ENCODE measurements at regions not wholly inside any gene's neighbourhood (a gene's known extent, or its start where the extent isn't known, plus 50 kb on each side); places are given as distances from the start of the nearest gene placed in this dataset.

- no peak for DNase-seq (ENCODE audit: low read depth)
These were observed 149.9 kb upstream of the IRF2BP2 start for GRCh38 chr1:234759888-234760287.

- peak; percentile 49 for DNase-seq (ENCODE audit: low read depth)
These were observed 148.9 kb upstream of the IRF2BP2 start for GRCh38 chr1:234758851-234759250.

GRCh38 chr1:234756857-234757256 lies 146.9 kb upstream of the IRF2BP2 start:
- DNase-seq (ENCODE audit: low read depth) = no peak

- no peak for DNase-seq (ENCODE audit: low read depth)
These were observed 146.2 kb upstream of the IRF2BP2 start for GRCh38 chr1:234756066-234756774.

GRCh38 chr1:234755449-234755863 lies 145.5 kb upstream of the IRF2BP2 start:
- DNase-seq (ENCODE audit: low read depth) = no peak

- DNase-seq (ENCODE audit: low read depth) = no peak
These were observed 144.0 kb upstream of the IRF2BP2 start for GRCh38 chr1:234753979-234754378.

- no peak for DNase-seq (ENCODE audit: low read depth)
These were observed 142.9 kb upstream of the IRF2BP2 start for GRCh38 chr1:234752927-234753326.

- DNase-seq (ENCODE audit: low read depth) = no peak
These were observed 141.7 kb upstream of the IRF2BP2 start for GRCh38 chr1:234751678-234752077.

- no peak for DNase-seq (ENCODE audit: low read depth)
These were observed 141.1 kb upstream of the IRF2BP2 start for GRCh38 chr1:234750922-234751627.

GRCh38 chr1:234748713-234749112 lies 138.7 kb upstream of the IRF2BP2 start:
- no peak for DNase-seq (ENCODE audit: low read depth)

GRCh38 chr1:234748066-234748465 lies 138.1 kb upstream of the IRF2BP2 start:
- no peak for DNase-seq (ENCODE audit: low read depth)

GRCh38 chr1:234746798-234747196 lies 136.8 kb upstream of the IRF2BP2 start:
- no peak for DNase-seq (ENCODE audit: low read depth)

GRCh38 chr1:234745844-234746797 lies 136.1 kb upstream of the IRF2BP2 start:
- DNase-seq (ENCODE audit: low read depth) = no peak

- no peak for DNase-seq (ENCODE audit: low read depth)
These were observed 135.3 kb upstream of the IRF2BP2 start for GRCh38 chr1:234745276-234745675.

- DNase-seq (ENCODE audit: low read depth) = no peak
These were observed 134.0 kb upstream of the IRF2BP2 start for GRCh38 chr1:234743791-234744611.

GRCh38 chr1:234742622-234743021 lies 132.6 kb upstream of the IRF2BP2 start:
- no peak for DNase-seq (ENCODE audit: low read depth)

GRCh38 chr1:234737967-234738314 lies 128.0 kb upstream of the IRF2BP2 start:
- DNase-seq (ENCODE audit: low read depth) = no peak

- no peak for DNase-seq (ENCODE audit: low read depth)
These were observed 125.9 kb upstream of the IRF2BP2 start for GRCh38 chr1:234735916-234736315.

- DNase-seq (ENCODE audit: low read depth) = no peak
These were observed 125.5 kb upstream of the IRF2BP2 start for GRCh38 chr1:234735476-234735875.

GRCh38 chr1:234734869-234735268 lies 124.9 kb upstream of the IRF2BP2 start:
- DNase-seq (ENCODE audit: low read depth) = no peak

GRCh38 chr1:234734412-234734835 lies 124.4 kb upstream of the IRF2BP2 start:
- DNase-seq (ENCODE audit: low read depth) = no peak

- no peak for DNase-seq (ENCODE audit: low read depth)
These were observed 123.4 kb upstream of the IRF2BP2 start for GRCh38 chr1:234733427-234733826.

Data from T-helper 22 cell (primary cell).